GM18498 (cell line): ENCODE measurements at regions not wholly inside any gene's neighbourhood (a gene's known extent, or its start where the extent isn't known, plus 50 kb on each side); places are given as distances from the start of the nearest gene placed in this dataset.

ENCODE experiments used
- ATAC-seq: cut with Tn5 transposase; IDR thresholded peaks from one replicate; pipeline ENCODE4 v1.9.1; 2021; ENCODE audit warnings: mild to moderate bottlenecking, moderate library complexity; ENCODE audit not compliant: unreplicated experiment

GRCh38 chr12:97404543-97404942, 58.1 kb upstream of the RMST start:
- peak; percentile 92 for ATAC-seq

DNA sequence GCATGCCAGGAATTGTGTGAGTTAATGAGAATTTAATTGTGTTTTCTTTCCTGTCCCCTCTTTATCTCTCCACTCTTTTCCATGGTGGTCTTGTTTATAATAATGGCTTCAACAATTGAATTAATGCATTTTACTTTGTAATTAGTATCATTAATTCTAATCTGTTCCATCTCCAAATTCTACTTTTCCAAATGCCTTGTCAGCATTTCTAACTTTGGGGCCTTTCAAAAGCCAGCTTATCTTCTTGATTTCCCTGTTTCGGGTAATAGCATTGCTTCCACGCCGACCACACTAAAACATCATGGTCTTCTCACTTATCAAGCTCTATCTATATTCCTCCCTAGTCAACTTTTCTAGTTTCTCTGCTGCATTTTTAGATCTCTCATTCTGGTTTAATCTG, 54.2 kb upstream of the RMST start:
- no peak for ATAC-seq

GRCh38 chr12:97411341-97411740, 51.3 kb upstream of the RMST start:
- no peak for ATAC-seq
